SK-N-SH treated with all-trans-retinoic acid at 6 μM for 48 hours (cell line): ENCODE measurements at regions not wholly inside any gene's neighbourhood (a gene's known extent, or its start where the extent isn't known, plus 50 kb on each side); places are given as distances from the start of the nearest gene placed in this dataset.
"Not testable (repeated sequence)": the region's sequence is repeated elsewhere in the genome, so short reads cannot be mapped to it uniquely, and the experiment has no call there.

Experiments
- ATAC-seq: fragments of 200-7000 bp; cut with Tn5 transposase; 3 replicates; pipeline ENCODE4 v1.9.1; 2020; ENCODE audit warnings: mild to moderate bottlenecking, moderate library complexity
- ARNTL ChIP-seq: fragments of 450-650 bp; formaldehyde crosslinking; IDR thresholded peaks from 2 replicates; pipeline ENCODE4 v1.5.0; 2020; ENCODE audit warnings: low read depth, mild to moderate bottlenecking, moderate library complexity, borderline replicate concordance
- BACH2 ChIP-seq: fragments of 250-450 bp; sonication (Bioruptor Pico); IDR thresholded peaks from 2 replicates; pipeline ENCODE4 v1.9.0; 2021; ENCODE audit warnings: mild to moderate bottlenecking, borderline replicate concordance
- CSDC2 ChIP-seq: fragments of 250-450 bp; sonication (Bioruptor Pico); IDR thresholded peaks from 2 replicates; pipeline ENCODE4 v1.5.0; 2020; ENCODE audit warnings: mild to moderate bottlenecking, moderate library complexity
- CSRNP3 ChIP-seq: fragments of 250-450 bp; sonication (Bioruptor Pico); IDR thresholded peaks from 2 replicates; pipeline ENCODE4 v1.5.1; 2021; ENCODE audit warnings: mild to moderate bottlenecking, moderate library complexity
- ESRRG ChIP-seq: fragments of 250-450 bp; sonication (Bioruptor Pico); IDR thresholded peaks from 2 replicates; pipeline ENCODE4 v1.6.1; 2021; ENCODE audit warnings: mild to moderate bottlenecking
- GLIS3 ChIP-seq: fragments of 250-450 bp; sonication (Bioruptor Pico); IDR thresholded peaks from 2 replicates; pipeline ENCODE4 v1.5.0; 2020; ENCODE audit warnings: mild to moderate bottlenecking, moderate library complexity
- OSR1 ChIP-seq: fragments of 250-450 bp; sonication (Bioruptor Pico); IDR thresholded peaks from 2 replicates; pipeline ENCODE4 v1.8.0; 2022; ENCODE audit warnings: moderate library complexity, mild to moderate bottlenecking, inconsistent platforms
- RARB ChIP-seq: fragments of 250-450 bp; sonication (Bioruptor Pico); IDR thresholded peaks from 2 replicates; pipeline ENCODE4 v1.8.0; 2021; ENCODE audit warnings: mild to moderate bottlenecking, moderate library complexity
- SNAI2 ChIP-seq: fragments of 250-450 bp; sonication (Bioruptor Pico); IDR thresholded peaks from 2 replicates; pipeline ENCODE4 v1.5.0; 2020; ENCODE audit warnings: mild to moderate bottlenecking, moderate library complexity
- TCF4 ChIP-seq: fragments of 250-450 bp; sonication (Bioruptor Pico); IDR thresholded peaks from 2 replicates; pipeline ENCODE4 v1.8.0; 2021; ENCODE audit warnings: mild to moderate bottlenecking, moderate library complexity, borderline replicate concordance
- TOX ChIP-seq: fragments of 250-450 bp; sonication (Bioruptor Pico); IDR thresholded peaks from 2 replicates; pipeline ENCODE4 v1.8.0; 2021; ENCODE audit warnings: mild to moderate bottlenecking, moderate library complexity, borderline replicate concordance
- TSHZ2 ChIP-seq: fragments of 250-450 bp; sonication (Bioruptor Pico); IDR thresholded peaks from 2 replicates; pipeline ENCODE4 v1.5.0; 2020; ENCODE audit warnings: mild to moderate bottlenecking, moderate library complexity
- ZC3H10 ChIP-seq: fragments of 250-450 bp; sonication (Bioruptor Pico); IDR thresholded peaks from 2 replicates; pipeline ENCODE4 v1.5.1; 2021; ENCODE audit warnings: mild to moderate bottlenecking, moderate library complexity
- ZFP3 ChIP-seq: fragments of 250-450 bp; sonication (Bioruptor Pico); IDR thresholded peaks from 2 replicates; pipeline ENCODE4 v1.5.0; 2020; ENCODE audit warnings: mild to moderate bottlenecking, moderate library complexity
- ZFP30 ChIP-seq: fragments of 450-650 bp; formaldehyde crosslinking; IDR thresholded peaks from 2 replicates; pipeline ENCODE4 v1.5.0; 2022; ENCODE audit warnings: mild to moderate bottlenecking, moderate library complexity
- ZNF565 ChIP-seq: fragments of 450-650 bp; formaldehyde crosslinking; conservative IDR thresholded peaks from 2 replicates; pipeline ENCODE4 v1.5.0; 2020; ENCODE audit warnings: low read depth, mild to moderate bottlenecking, moderate library complexity
- ZNF70 ChIP-seq: fragments of 450-650 bp; formaldehyde crosslinking; IDR thresholded peaks from 2 replicates; pipeline ENCODE4 v1.5.0; 2020; ENCODE audit warnings: mild to moderate bottlenecking, moderate library complexity
- ZNF8 ChIP-seq: fragments of 450-650 bp; formaldehyde crosslinking; IDR thresholded peaks from 2 replicates; pipeline ENCODE4 v1.5.0; 2020; ENCODE audit warnings: mild to moderate bottlenecking, moderate library complexity

- no peak for ATAC-seq
- TF ChIP-seq RARB (no peak), TSHZ2 (CRISPR knock-in tag) (no peak), TCF4 (no peak), GLIS3 (CRISPR knock-in tag) (no peak)
- TF ChIP-seq, all 23 proteins: peak for 0
Measured at GRCh38 chr6:68533339-68533795, 101.7 kb upstream of the ADGRB3 start.

- TF ChIP-seq ZNF70 (CRISPR knock-in tag) (no peak), GLIS3 (CRISPR knock-in tag) (no peak), ZC3H10 (CRISPR knock-in tag) (no peak), RARB (no peak), ARNTL (CRISPR knock-in tag) (no peak), CSRNP3 (no peak), TOX (CRISPR knock-in tag) (no peak), ESRRG (no peak), TSHZ2 (CRISPR knock-in tag) (no peak), OSR1 (CRISPR knock-in tag) (no peak), ZNF565 (CRISPR knock-in tag) (no peak), CSDC2 (CRISPR knock-in tag) (no peak)
- TF ChIP-seq, all 23 proteins: peak for 0
- no peak for ATAC-seq
Measured at GRCh38 chr6:68527691-68528090, 107.4 kb upstream of the ADGRB3 start.

- TF ChIP-seq BACH2 (CRISPR knock-in tag) (no peak), ZNF8 (CRISPR knock-in tag) (no peak), ZFP3 (no peak), RARB (no peak), ARNTL (CRISPR knock-in tag) (no peak), ZNF70 (CRISPR knock-in tag) (no peak), ZFP30 (CRISPR knock-in tag) (no peak)
- ATAC-seq, result no peak
Measured at GRCh38 chr6:68506911-68507310, 128.2 kb upstream of the ADGRB3 start.

- no peak for ATAC-seq
Measured at GRCh38 chr6:68502946-68503345, 132.1 kb upstream of the ADGRB3 start.

GRCh38 chr6:68497927-68498326, 137.2 kb upstream of the ADGRB3 start:
- TF ChIP-seq ZNF565 (CRISPR knock-in tag) (no peak), TSHZ2 (CRISPR knock-in tag) (no peak)
- no peak for ATAC-seq

More at GRCh38 chr6:68502946-68503345, 132.1 kb upstream of the ADGRB3 start:
- TF ChIP-seq SNAI2 (CRISPR knock-in tag), result no peak
- no peak for TF ChIP-seq BACH2 (CRISPR knock-in tag)
- TF ChIP-seq, all 23 proteins: peak for 0

- not testable (repeated sequence) for ATAC-seq
Measured at GRCh38 chr6:68494880-68495279, 140.2 kb upstream of the ADGRB3 start.
